WERI-Rb-1 (cell line): ENCODE measurements at regions not wholly inside any gene's neighbourhood (a gene's known extent, or its start where the extent isn't known, plus 50 kb on each side); places are given as distances from the start of the nearest gene placed in this dataset.
A peak's percentile ranks its signal among the peaks of the same experiment; 100 is the strongest.

Experiments
- DNase-seq: peaks from one replicate; pipeline ENCODE4 v3.0.0-alpha.2; 2020
- H3K27ac ChIP-seq: fragments of 250-450 bp; sonication (Bioruptor Pico); 2 replicates; pipeline ENCODE4 v1.5.1; 2020; ENCODE audit warnings: mild to moderate bottlenecking, moderate library complexity
- H3K27me3 ChIP-seq: fragments of 250-450 bp; sonication (Bioruptor Pico); 2 replicates; pipeline ENCODE4 v1.5.1; 2021; ENCODE audit warnings: mild to moderate bottlenecking, low read depth, moderate library complexity; ENCODE audit not compliant: insufficient read depth, severe bottlenecking
- H3K36me3 ChIP-seq: fragments of 250-450 bp; sonication (Bioruptor Pico); 2 replicates; pipeline ENCODE4 v1.5.1; 2020; ENCODE audit warnings: mild to moderate bottlenecking, moderate library complexity
- H3K4me3 ChIP-seq: 2 replicates; pipeline ENCODE4 v1.5.1; 2011; ENCODE audit warnings: low read depth, mild to moderate bottlenecking, control low read depth, low read length
- H3K9me3 ChIP-seq: fragments of 250-450 bp; sonication (Bioruptor Pico); 2 replicates; pipeline ENCODE4 v1.5.1; 2021; ENCODE audit warnings: mild to moderate bottlenecking, moderate library complexity; ENCODE audit not compliant: severe bottlenecking
- CTCF ChIP-seq: IDR thresholded peaks from 2 replicates; pipeline ENCODE4 v1.5.1; 2011; ENCODE audit warnings: low read depth, mild to moderate bottlenecking, control low read depth, inconsistent platforms, low read length

GRCh38 chr7:42400211-42400772 is 163.3 kb upstream of the GLI3 start:
- Histone ChIP-seq H3K27me3 (no peaks in the 10 kb centered on the region), H3K9me3 (no peaks in the 10 kb centered on the region), H3K27ac (no peak overlapping the region), H3K36me3 (no peaks in the 10 kb centered on the region), H3K4me3 (no peak overlapping the region)
- no peak for TF ChIP-seq CTCF
- no peak for DNase-seq

DNA sequence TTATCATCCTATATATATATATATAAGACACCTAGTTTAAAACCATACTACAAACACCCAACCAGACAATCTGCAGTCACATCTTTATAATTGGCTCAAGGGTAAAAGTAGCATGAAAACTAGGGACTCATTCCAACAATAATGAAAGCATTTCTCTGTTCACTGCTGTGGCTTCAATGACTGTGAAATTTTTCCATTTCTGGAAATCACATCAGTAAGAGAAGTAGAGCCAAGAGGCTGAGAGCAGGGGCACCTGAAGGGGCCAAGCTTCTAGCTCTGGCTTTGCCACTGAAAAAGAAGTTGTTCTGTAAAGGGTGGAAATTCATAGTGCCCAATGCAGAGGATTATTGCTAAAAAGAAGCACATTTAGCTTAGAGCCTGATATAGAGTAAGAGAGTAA is 158.6 kb upstream of the GLI3 start:
- Histone ChIP-seq H3K36me3 (no peaks in the 10 kb centered on the region), H3K27ac (no peak overlapping the region), H3K27me3 (no peaks in the 10 kb centered on the region), H3K4me3 (no peak overlapping the region), H3K9me3 (no peaks in the 10 kb centered on the region)
- no peak for DNase-seq
- no peak for TF ChIP-seq CTCF

DNA sequence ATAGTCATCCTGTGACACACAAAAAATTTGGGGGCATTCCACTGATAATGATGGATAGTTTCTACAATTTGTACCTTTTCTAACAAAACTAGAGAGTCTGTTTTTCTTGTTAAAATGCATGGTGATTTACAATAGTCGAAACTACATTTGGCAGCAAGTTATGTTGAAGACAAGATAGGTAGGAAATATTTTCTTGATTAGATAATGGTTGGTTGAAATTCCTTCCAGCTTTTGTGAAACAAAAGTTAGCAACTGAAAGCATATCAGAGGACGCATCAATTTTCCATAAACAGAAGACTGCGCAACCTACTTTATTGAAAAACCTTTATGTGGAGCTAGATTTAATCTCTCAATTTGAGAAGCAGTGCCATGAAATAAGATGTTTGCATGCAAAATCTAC is 155.8 kb upstream of the GLI3 start:
- H3K9me3 ChIP-seq: no peaks in the 10 kb centered on the region
- DNase-seq: no peak
- no peak overlapping the region for H3K4me3 ChIP-seq
- H3K36me3 ChIP-seq: no peaks in the 10 kb centered on the region
- no peak overlapping the region for H3K27ac ChIP-seq
- H3K27me3 ChIP-seq: no peaks in the 10 kb centered on the region
- no peak for TF ChIP-seq CTCF

DNA sequence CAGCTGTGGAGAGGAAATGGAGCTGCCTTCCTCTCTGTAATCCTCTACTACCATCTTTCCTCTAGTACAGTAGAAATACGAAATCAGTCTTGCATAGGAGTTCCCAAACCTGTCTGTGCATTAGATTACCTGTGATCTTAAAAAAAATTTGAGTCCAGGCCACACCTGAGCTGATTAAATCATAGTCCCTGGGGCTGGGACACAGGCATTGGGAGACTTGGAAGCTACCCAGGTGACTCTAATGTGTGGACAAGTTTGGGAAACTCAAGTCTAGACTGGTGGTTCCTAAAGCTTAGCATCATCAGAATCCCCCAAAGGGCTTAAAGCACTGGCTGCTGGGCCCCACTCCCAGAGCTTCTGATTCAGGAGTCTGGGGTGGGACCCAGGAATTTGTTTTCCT is 152.7 kb upstream of the GLI3 start:
- TF ChIP-seq CTCF: no peak
- no peak for DNase-seq
- no peaks in the 10 kb centered on the region for H3K27me3 ChIP-seq
- H3K9me3 ChIP-seq: no peaks in the 10 kb centered on the region
- H3K4me3 ChIP-seq: no peak overlapping the region
- no peak overlapping the region for H3K27ac ChIP-seq
- no peaks in the 10 kb centered on the region for H3K36me3 ChIP-seq

- Histone ChIP-seq H3K36me3 (no peaks in the 10 kb centered on the region), H3K4me3 (no peak overlapping the region), H3K27me3 (no peaks in the 10 kb centered on the region), H3K9me3 (no peaks in the 10 kb centered on the region), H3K27ac (no peak overlapping the region)
- peak; percentile 28; the same call in 1 of the 2 replicates for TF ChIP-seq CTCF
- DNase-seq: no peak
Measured at GRCh38 chr7:42385912-42386311, 148.9 kb upstream of the GLI3 start.

DNA sequence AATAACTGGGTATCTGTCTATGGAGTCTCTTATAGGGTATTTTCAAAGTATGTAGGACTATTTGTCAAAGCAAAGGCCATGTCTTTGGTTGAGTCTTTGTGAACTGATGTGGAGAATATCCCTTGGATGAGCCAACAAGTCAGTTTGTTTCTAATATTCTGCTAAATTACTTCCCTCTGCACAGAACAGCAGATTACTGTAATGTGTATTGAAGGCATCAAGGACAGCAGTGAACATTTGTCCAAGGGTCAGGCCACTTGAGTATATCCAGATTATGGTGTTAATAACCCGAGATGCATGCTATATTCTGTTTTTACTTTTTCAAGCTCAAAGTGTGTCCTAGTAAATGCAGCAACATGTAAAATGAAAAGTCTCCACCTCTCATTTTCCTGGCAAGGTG is 144.2 kb upstream of the GLI3 start:
- Histone ChIP-seq H3K27me3 (no peaks in the 10 kb centered on the region), H3K4me3 (no peak overlapping the region), H3K9me3 (no peaks in the 10 kb centered on the region), H3K27ac (no peak overlapping the region), H3K36me3 (no peaks in the 10 kb centered on the region)
- no peak for DNase-seq
- no peak for TF ChIP-seq CTCF
